ENCODE measurements at regions not wholly inside any gene's neighbourhood (a gene's known extent, or its start where the extent isn't known, plus 50 kb on each side); places are given as distances from the start of the nearest gene placed in this dataset.

GRCh38 chr11:70908223-70908622, 344.2 kb downstream of the SHANK2 start:
- Histone ChIP-seq H3K4me1 (ENCODE audit: insufficient read depth, poor library complexity, severe bottlenecking) (no peaks in the 10 kb centered on the region), H3K27me3 (ENCODE audit: insufficient read depth, poor library complexity, severe bottlenecking) (no peaks in the 10 kb centered on the region)

GRCh38 chr11:70910835-70911234, 341.5 kb downstream of the SHANK2 start:
- DNase-seq (ENCODE audit: low spot score) = no peak
- peak; percentile 54; the same call in 2 of the 3 replicates for ATAC-seq (ENCODE audit: low read depth)
- H3K4me1 ChIP-seq (ENCODE audit: insufficient read depth, poor library complexity, severe bottlenecking) = no peaks in the 10 kb centered on the region
- no peaks in the 10 kb centered on the region for H3K9me3 ChIP-seq (ENCODE audit: severe bottlenecking)
- no peak overlapping the region for H3K4me3 ChIP-seq (ENCODE audit: severe bottlenecking)
- no peak overlapping the region for H3K27ac ChIP-seq (ENCODE audit: poor library complexity, severe bottlenecking)
- TF ChIP-seq, protein P1, sequence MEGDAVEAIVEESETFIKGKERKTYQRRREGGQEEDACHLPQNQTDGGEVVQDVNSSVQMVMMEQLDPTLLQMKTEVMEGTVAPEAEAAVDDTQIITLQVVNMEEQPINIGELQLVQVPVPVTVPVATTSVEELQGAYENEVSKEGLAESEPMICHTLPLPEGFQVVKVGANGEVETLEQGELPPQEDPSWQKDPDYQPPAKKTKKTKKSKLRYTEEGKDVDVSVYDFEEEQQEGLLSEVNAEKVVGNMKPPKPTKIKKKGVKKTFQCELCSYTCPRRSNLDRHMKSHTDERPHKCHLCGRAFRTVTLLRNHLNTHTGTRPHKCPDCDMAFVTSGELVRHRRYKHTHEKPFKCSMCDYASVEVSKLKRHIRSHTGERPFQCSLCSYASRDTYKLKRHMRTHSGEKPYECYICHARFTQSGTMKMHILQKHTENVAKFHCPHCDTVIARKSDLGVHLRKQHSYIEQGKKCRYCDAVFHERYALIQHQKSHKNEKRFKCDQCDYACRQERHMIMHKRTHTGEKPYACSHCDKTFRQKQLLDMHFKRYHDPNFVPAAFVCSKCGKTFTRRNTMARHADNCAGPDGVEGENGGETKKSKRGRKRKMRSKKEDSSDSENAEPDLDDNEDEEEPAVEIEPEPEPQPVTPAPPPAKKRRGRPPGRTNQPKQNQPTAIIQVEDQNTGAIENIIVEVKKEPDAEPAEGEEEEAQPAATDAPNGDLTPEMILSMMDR (IDR thresholded peaks at IDR 0.05; ENCODE audit: poor library complexity, severe bottlenecking) = no peak
- H3K36me3 ChIP-seq (ENCODE audit: low read depth) = no peaks in the 10 kb centered on the region
- H3K27me3 ChIP-seq (ENCODE audit: insufficient read depth, poor library complexity, severe bottlenecking) = no peaks in the 10 kb centered on the region

More at GRCh38 chr11:70908223-70908622, 344.2 kb downstream of the SHANK2 start:
- Histone ChIP-seq H3K27ac (ENCODE audit: poor library complexity, severe bottlenecking) (no peak overlapping the region), H3K9me3 (ENCODE audit: severe bottlenecking) (no peaks in the 10 kb centered on the region), H3K36me3 (ENCODE audit: low read depth) (no peaks in the 10 kb centered on the region), H3K4me3 (ENCODE audit: severe bottlenecking) (no peak overlapping the region)
- no peak for ATAC-seq (ENCODE audit: low read depth)
- DNase-seq (ENCODE audit: low spot score) = no peak
- TF ChIP-seq, protein P1 (IDR thresholded peaks at IDR 0.05; ENCODE audit: poor library complexity, severe bottlenecking) = no peak

GRCh38 chr11:70912226-70912840, 340.0 kb downstream of the SHANK2 start:
- Histone ChIP-seq H3K27me3 (ENCODE audit: insufficient read depth, poor library complexity, severe bottlenecking) (no peaks in the 10 kb centered on the region), H3K4me3 (ENCODE audit: severe bottlenecking) (no peak overlapping the region), H3K4me1 (ENCODE audit: insufficient read depth, poor library complexity, severe bottlenecking) (no peaks in the 10 kb centered on the region), H3K36me3 (ENCODE audit: low read depth) (no peaks in the 10 kb centered on the region), H3K9me3 (ENCODE audit: severe bottlenecking) (no peaks in the 10 kb centered on the region), H3K27ac (ENCODE audit: poor library complexity, severe bottlenecking) (no peak overlapping the region)
- no peak for DNase-seq (ENCODE audit: low spot score)
- TF ChIP-seq, protein P1 (IDR thresholded peaks at IDR 0.05; ENCODE audit: poor library complexity, severe bottlenecking) = no peak
- no peak for ATAC-seq (ENCODE audit: low read depth)

DNA sequence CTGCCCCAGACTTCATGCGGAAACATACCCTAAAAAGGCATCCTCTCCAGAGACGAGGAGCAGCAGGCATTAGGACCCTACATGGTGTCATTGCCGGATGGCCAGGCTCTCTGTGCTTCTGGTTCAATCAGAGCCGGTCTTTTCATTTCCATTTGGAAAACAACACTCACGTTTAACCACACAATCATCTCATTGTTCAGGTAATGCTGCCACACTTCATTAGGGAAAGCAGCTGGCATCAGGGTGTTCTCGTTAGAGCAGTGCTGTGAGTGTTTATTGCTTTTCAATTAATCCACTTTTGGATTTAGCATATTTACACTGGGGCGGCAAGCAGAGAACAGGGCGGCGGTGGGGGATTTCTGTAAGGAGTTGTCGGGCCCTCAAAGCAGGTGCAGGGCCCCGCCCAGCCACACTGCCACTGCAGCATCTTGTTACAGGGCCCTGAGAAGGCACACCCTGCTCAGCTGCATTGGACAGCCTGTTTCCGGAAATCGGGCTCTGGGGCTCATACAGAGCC, 338.6 kb downstream of the SHANK2 start:
- DNase-seq (ENCODE audit: low spot score) = no peak
- no peak overlapping the region for H3K27ac ChIP-seq (ENCODE audit: poor library complexity, severe bottlenecking)
- no peaks in the 10 kb centered on the region for H3K4me1 ChIP-seq (ENCODE audit: insufficient read depth, poor library complexity, severe bottlenecking)
- TF ChIP-seq, protein P1 (IDR thresholded peaks at IDR 0.05; ENCODE audit: poor library complexity, severe bottlenecking) = no peak
- no peak overlapping the region for H3K4me3 ChIP-seq (ENCODE audit: severe bottlenecking)
- H3K36me3 ChIP-seq (ENCODE audit: low read depth) = no peaks in the 10 kb centered on the region
- ATAC-seq (ENCODE audit: low read depth) = no peak
- H3K9me3 ChIP-seq (ENCODE audit: severe bottlenecking) = no peaks in the 10 kb centered on the region
- no peaks in the 10 kb centered on the region for H3K27me3 ChIP-seq (ENCODE audit: insufficient read depth, poor library complexity, severe bottlenecking)

- ATAC-seq (ENCODE audit: low read depth) (no peak), DNase-seq (ENCODE audit: low spot score) (no peak)
- H3K36me3 ChIP-seq (ENCODE audit: low read depth) = no peaks in the 10 kb centered on the region
- TF ChIP-seq, protein P1 (IDR thresholded peaks at IDR 0.05; ENCODE audit: poor library complexity, severe bottlenecking) = no peak
- no peaks in the 10 kb centered on the region for H3K9me3 ChIP-seq (ENCODE audit: severe bottlenecking)
- H3K27me3 ChIP-seq (ENCODE audit: insufficient read depth, poor library complexity, severe bottlenecking) = no peaks in the 10 kb centered on the region
- no peak overlapping the region for H3K4me3 ChIP-seq (ENCODE audit: severe bottlenecking)
- no peak overlapping the region for H3K27ac ChIP-seq (ENCODE audit: poor library complexity, severe bottlenecking)
- no peaks in the 10 kb centered on the region for H3K4me1 ChIP-seq (ENCODE audit: insufficient read depth, poor library complexity, severe bottlenecking)
These were observed 337.9 kb downstream of the SHANK2 start for GRCh38 chr11:70914496-70914895.

Measured in RWPE2 (cell line).